BE2C (cell line): ENCODE measurements at regions not wholly inside any gene's neighbourhood (a gene's known extent, or its start where the extent isn't known, plus 50 kb on each side); places are given as distances from the start of the nearest gene placed in this dataset.
"Not testable (repeated sequence)": the region's sequence is repeated elsewhere in the genome, so short reads cannot be mapped to it uniquely, and the experiment has no call there.

Source experiments
- DNase-seq: peaks from one replicate; pipeline ENCODE4 v3.0.0-alpha.2; 2020
- H3K27me3 ChIP-seq: fragments of 250-450 bp; sonication (Bioruptor Pico); 2 replicates; pipeline ENCODE4 v1.5.1; 2020; ENCODE audit warnings: mild to moderate bottlenecking
- H3K36me3 ChIP-seq: fragments of 250-450 bp; sonication (Bioruptor Pico); 2 replicates; pipeline ENCODE4 v1.5.1; 2020; ENCODE audit warnings: mild to moderate bottlenecking
- H3K4me1 ChIP-seq: fragments of 250-450 bp; sonication (Bioruptor Pico); 2 replicates; pipeline ENCODE4 v1.5.1; 2020
- H3K4me3 ChIP-seq: 2 replicates; pipeline ENCODE4 v1.5.1; 2011; ENCODE audit warnings: low read depth, low read length
- H3K9me3 ChIP-seq: fragments of 250-450 bp; sonication (Bioruptor Pico); 2 replicates; pipeline ENCODE4 v1.5.1; 2020
- TF ChIP-seq, protein P1 (sequence below): IDR thresholded peaks from 2 replicates; pipeline ENCODE4 v1.5.1; 2012; ENCODE audit warnings: mild to moderate bottlenecking, low read depth, low read length

DNA sequence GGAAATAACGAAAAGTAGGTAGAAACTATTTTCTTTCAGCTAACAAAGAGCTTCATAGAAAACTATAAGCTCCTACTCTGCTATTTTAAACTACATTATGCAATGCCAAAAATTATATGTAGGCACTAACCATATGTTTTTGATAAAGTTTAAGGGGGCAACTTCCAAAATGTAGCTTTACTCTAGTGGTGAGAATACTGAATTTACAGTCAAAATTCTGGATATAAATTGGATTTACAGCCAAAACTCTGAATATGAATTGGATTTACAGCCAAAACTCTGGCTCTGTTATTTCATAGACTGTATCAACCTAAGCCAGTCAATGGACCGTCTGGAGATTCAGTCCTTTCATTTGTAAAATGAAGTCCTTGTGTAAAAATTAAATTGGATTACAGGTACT lies 86.8 kb upstream of the ANK3 start:
- no peaks in the 10 kb centered on the region for H3K27me3 ChIP-seq
- no peak for DNase-seq
- TF ChIP-seq, protein P1, sequence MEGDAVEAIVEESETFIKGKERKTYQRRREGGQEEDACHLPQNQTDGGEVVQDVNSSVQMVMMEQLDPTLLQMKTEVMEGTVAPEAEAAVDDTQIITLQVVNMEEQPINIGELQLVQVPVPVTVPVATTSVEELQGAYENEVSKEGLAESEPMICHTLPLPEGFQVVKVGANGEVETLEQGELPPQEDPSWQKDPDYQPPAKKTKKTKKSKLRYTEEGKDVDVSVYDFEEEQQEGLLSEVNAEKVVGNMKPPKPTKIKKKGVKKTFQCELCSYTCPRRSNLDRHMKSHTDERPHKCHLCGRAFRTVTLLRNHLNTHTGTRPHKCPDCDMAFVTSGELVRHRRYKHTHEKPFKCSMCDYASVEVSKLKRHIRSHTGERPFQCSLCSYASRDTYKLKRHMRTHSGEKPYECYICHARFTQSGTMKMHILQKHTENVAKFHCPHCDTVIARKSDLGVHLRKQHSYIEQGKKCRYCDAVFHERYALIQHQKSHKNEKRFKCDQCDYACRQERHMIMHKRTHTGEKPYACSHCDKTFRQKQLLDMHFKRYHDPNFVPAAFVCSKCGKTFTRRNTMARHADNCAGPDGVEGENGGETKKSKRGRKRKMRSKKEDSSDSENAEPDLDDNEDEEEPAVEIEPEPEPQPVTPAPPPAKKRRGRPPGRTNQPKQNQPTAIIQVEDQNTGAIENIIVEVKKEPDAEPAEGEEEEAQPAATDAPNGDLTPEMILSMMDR, result no peak
- peaks cover 3% of the 10 kb centered on the region for H3K4me1 ChIP-seq
- no peak overlapping the region for H3K4me3 ChIP-seq
- H3K36me3 ChIP-seq, result no peaks in the 10 kb centered on the region
- H3K9me3 ChIP-seq, result no peaks in the 10 kb centered on the region

DNA sequence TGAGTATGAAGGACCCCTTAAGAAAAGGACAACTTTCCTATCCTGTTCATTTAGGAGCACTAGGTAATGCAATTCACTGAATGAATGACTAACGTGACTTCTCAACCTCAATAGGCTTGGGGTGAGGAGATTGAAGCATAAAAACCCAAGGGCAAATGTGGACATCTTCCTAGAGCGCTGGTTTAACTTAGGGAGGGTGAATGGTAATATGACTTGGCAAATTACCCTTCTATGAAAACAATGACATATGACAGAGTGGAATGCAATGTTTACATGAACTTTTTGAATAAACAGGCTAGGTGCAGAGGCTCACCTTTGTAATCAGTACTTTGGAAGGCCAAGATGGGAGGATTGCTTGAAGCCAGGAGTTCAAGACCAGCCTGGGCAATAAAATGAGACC lies 83.9 kb upstream of the ANK3 start:
- DNase-seq, result no peak
- TF ChIP-seq, protein P1, result no peak
- H3K9me3 ChIP-seq, result no peaks in the 10 kb centered on the region
- no peaks in the 10 kb centered on the region for H3K36me3 ChIP-seq
- no peak overlapping the region for H3K4me3 ChIP-seq
- no peaks in the 10 kb centered on the region for H3K27me3 ChIP-seq
- H3K4me1 ChIP-seq, result peaks cover 11% of the 10 kb centered on the region; the same call in 1 of the 2 replicates

DNA sequence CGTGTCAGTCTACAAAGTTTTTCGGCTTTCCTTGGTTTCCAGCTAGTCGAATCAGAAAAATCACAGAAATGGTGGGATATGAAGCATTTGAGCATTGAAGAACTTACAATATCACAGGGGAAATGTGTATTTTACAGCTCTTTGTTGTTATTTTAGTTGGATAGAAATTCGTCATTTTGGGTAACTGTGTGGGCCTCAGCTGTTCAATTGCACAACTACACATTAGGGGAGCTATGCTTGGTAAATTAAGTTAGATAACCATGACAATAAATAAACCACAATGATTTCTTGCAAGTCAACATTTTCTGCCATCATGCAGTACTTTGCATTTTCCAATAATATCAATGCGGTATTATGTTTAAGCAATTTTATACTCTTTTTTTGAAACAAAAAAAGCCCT lies 80.4 kb upstream of the ANK3 start:
- no peak overlapping the region for H3K4me3 ChIP-seq
- no peaks in the 10 kb centered on the region for H3K27me3 ChIP-seq
- H3K4me1 ChIP-seq, result peaks cover 11% of the 10 kb centered on the region; the same call in 1 of the 2 replicates
- no peaks in the 10 kb centered on the region for H3K36me3 ChIP-seq
- TF ChIP-seq, protein P1, result no peak
- no peak for DNase-seq
- no peaks in the 10 kb centered on the region for H3K9me3 ChIP-seq

DNA sequence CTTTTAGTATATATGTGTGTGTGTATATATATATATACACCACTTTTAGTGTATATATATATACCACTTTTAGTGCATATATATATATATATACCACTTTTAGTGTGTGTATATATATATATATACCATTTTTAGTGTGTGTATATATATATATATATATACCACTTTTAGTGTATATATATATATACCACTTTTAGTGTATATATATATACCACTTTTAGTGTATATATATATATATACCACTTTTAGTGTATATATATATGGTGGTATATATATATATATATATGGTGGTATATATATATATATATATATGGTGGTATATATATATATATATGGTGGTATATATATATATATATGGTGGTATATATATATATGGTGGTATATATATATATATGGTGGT lies 79.5 kb upstream of the ANK3 start:
- H3K9me3 ChIP-seq, H3K27me3 ChIP-seq, H3K4me3 ChIP-seq, H3K36me3 ChIP-seq, DNase-seq: not testable (repeated sequence)
- peaks cover 11% of the 10 kb centered on the region; the same call in 1 of the 2 replicates for H3K4me1 ChIP-seq

DNA sequence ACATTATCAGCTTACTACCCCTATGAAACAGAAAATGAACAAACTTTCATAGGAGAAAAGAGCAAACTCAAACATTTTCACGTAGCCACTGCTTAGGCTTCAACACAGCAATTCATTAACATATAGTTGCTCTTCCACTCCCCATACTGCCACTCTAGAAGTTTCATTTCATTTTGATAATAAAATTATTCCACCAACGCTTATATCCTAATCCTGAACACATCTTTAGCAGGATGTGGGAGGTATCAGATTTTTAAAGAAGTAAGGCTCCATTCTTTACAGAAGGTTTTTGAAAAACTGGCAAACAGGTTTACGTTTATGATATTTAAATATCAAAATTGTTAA lies 77.5 kb upstream of the ANK3 start:
- H3K4me3 ChIP-seq, result no peak overlapping the region
- no peak for DNase-seq
- TF ChIP-seq, protein P1, result no peak
- H3K27me3 ChIP-seq, result no peaks in the 10 kb centered on the region
- H3K36me3 ChIP-seq, result no peaks in the 10 kb centered on the region
- no peaks in the 10 kb centered on the region for H3K9me3 ChIP-seq
- H3K4me1 ChIP-seq, result peaks cover 11% of the 10 kb centered on the region; the same call in 1 of the 2 replicates

DNA sequence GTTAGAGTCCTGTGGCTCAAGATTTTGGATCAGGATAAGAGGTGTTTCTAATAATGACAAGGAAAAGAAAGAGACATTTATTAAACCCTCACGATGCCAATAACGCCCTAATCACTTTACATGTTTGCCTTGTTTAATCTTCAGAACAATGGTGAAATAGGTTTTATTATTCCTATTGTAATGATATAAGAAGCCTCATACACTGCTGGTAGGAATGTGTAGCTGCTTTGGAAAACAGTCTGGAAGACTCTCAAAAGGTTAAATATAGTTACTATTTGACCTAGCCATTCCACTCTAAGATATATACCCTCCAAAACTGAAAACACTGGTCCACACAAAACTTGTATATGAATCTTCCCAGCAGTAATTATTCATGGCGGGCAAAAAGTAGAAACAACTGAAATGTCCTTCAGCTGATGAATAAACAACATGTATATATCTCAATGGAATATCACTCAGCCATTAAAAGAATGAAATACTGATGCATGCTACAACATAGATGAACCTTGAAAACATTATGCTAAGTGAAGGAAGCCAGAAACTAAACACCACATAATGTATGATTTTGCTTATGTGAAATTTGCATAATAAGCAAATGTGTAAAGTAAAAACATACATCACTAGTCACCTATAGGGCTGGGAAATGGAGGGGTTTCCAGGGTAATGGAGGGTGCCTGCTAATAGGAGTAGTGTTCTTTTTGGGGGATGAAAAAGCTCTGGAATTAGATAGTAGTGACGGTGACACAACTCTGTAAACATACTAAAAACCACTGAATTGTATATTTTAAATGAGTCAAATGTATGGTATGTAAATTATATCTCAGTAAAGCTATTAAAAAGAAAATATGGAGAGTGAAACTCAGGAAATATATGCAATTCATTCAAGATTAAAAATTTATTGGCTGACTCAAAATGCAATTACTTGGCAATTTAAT lies 76.9 kb upstream of the ANK3 start:
- Histone ChIP-seq H3K36me3 (no peaks in the 10 kb centered on the region), H3K4me1 (peaks cover 8% of the 10 kb centered on the region; the same call in 1 of the 2 replicates), H3K4me3 (no peak overlapping the region), H3K27me3 (no peaks in the 10 kb centered on the region), H3K9me3 (no peaks in the 10 kb centered on the region)
- TF ChIP-seq, protein P1, result no peak
- no peak for DNase-seq
